GOT3 (cell line): ENCODE measurements at regions not wholly inside any gene's neighbourhood (a gene's known extent, or its start where the extent isn't known, plus 50 kb on each side); places are given as distances from the start of the nearest gene placed in this dataset.
"Not testable (repeated sequence)": the region's sequence is repeated elsewhere in the genome, so short reads cannot be mapped to it uniquely, and the experiment has no call there.

Experiments
- DNase-seq: peaks from one replicate; lab custom pipeline; 2025; ENCODE audit warnings: mixed read lengths; lab: John Stamatoyannopoulos, UW

DNA sequence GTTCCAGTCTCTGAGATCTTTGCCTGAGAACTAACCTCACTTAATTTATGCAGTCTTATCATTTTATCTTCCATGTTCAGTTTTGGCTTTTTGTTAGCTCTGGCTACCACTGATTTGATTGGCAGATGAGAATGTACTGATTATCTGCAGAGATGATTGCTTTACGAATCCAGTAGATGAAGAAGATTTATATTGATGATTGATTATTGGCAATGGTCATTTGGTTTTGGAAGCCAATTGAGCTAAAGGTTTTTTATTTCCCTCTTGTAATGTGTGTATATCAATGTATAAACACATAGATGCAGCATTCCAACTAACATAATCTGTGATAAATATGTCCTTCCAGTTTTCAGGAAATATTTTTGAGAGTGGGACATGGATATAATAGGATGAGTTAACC, 763.6 kb downstream of the CDH11 start:
- DNase-seq, result no peak

GRCh38 chr16:64356267-64356666, 765.6 kb downstream of the CDH11 start:
- no peak for DNase-seq

GRCh38 chr16:64352246-64352645, 769.6 kb downstream of the CDH11 start:
- no peak for DNase-seq

- no peak for DNase-seq
Measured at GRCh38 chr16:64351121-64351520, 770.7 kb downstream of the CDH11 start.

DNA sequence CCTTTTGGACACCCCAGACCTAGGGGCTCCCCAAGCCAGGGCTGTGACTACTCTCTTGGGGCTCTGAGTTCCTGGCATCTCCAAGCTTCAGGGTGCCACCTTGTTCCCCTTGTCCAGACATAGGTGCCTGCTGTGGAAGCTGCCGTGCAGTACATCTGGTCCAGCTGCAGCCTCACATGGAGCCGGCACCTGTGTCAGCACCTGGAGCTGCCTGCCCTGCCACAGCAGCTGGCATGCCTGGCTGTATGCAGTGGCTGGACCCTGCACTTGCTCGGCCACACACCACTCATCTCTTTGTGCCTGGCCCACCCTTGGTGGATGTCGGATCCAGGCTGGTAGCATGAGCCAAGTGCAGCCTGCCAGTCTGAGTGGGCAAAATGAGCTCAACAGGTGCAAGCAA, 775.8 kb downstream of the CDH11 start:
- DNase-seq, result no peak

DNA sequence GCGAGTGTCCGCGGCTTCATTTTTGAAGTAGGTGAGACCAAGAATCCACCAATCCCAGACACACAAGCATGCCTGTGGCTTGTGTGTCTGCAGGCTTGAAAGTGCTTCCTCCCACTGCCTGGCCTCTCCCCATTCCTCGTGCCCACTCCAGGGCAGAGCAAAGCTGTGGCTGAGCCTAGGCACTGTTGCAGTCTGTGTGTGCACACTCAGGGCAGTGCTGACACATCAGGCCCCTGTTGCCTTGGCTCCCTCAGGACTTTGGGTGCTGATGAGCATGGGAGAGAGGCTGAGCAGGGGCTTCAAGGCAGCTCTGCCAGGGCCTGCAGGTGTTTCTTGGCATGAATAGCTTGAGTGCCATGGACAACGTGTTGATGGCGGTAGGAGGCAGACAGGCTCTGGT, 776.7 kb downstream of the CDH11 start:
- DNase-seq, result no peak

- not testable (repeated sequence) for DNase-seq
Measured at GRCh38 chr16:64343820-64344443, 777.9 kb downstream of the CDH11 start.

DNA sequence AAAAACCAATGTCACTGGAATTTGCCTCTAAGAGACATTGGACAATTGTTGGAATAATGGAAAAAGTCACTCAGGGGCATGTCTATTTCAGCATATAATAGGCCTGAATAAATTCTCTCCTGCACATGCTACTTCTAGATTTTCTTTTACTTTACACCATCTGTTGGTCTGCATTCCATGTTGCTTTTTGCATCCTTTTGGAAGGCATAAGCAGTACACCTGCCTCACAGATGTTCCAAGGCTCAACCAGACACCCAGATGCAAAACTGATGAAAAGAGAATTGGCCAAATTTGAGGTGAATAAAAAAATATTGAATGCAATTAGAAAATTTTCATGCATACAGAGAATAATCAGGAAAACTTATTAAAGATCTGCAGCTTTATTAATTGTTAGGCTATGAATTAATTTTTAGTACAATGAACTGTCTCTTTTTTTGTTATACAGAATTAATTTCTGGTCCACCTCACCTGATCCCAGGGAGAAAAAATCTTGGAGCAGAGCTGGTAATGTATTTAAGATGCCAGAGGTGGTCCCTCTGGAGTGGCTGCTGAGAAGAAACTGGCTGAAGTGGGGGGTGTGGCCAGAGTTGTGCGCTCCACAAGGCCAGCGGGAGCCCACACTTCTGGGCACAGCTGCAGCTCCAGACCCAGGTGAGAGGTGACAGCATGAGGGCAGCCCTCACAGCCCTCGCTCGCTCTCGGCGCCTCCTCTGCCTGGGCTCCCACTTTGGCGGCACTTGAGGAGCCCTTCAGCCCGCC, 778.6 kb downstream of the CDH11 start:
- no peak for DNase-seq

GRCh38 chr16:64341336-64341735, 780.5 kb downstream of the CDH11 start:
- not testable (repeated sequence) for DNase-seq

DNA sequence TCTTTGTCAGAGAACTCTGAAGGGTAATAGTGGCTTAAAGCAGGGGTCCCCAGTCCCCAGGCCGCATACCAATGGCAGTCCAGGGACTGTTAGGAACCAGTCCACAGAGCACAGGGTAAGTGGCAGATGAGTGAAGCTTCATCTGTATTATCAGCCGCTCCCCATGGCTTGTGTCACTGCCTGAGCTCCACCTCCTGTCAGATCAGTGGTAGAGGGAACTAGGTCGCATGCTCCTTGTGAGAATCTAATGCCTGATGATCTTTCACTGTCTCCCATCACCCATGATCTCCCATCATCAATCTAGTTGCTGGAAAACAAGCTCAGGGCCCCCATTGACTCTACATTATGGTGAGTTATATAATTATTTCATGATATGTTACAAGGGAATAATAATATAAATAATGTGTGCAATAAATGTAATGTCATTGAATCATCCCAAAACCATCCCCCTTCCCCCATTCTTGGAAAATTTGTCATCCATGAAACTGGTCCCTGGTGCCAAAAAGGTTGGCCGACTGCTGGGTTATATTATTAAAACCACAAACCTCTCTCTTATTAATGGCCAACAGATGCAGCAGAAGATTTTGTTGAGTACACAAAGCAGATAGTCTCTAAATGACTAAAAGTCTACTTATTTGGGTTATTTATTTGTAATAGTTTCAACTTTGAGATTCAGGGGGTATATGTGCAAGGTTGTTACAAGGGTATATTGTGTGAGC, 782.7 kb downstream of the CDH11 start:
- DNase-seq, result no peak

- no peak for DNase-seq
Measured at GRCh38 chr16:64321881-64322280, 800.0 kb downstream of the CDH11 start.

DNA sequence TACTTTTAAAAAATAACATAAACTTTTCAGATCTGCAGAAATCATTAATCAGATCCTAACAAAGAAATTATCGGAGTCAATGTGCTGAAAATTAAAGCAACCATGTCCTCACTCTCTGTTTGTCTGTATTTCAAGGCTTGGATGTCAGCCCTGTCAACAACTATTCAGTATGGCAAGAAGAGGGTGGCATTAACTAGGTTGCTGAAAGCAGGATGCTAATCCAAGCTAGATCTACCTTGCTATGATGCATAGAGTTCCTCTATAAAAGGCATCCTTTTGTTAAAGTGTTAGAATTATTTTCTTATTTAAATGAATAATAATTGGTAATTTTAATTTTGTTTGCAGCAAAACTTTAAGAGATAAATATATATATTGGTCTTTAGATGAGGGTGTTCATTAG, 800.8 kb downstream of the CDH11 start:
- DNase-seq, result no peak

- DNase-seq, result no peak
Measured at GRCh38 chr16:64317601-64318000, 804.3 kb downstream of the CDH11 start.

DNA sequence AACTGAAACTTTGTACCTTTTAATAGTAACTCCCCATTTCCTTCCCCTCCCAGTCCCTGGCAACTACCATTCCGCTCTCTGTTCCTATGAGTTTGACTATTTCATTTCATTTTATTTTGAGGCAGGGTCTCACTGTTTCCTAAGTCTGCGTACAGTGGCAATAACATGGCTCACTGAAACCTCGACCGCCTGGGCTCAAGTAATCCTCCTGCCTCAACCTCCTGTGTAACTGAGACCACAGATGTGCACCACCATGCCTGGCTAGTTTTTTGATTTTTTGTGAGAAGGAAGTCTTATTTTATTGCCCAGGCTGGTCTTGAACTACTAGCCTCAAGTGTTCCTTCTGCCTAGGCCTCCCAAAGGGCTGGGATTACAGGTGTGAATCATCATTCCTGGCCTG, 808.1 kb downstream of the CDH11 start:
- no peak for DNase-seq

DNA sequence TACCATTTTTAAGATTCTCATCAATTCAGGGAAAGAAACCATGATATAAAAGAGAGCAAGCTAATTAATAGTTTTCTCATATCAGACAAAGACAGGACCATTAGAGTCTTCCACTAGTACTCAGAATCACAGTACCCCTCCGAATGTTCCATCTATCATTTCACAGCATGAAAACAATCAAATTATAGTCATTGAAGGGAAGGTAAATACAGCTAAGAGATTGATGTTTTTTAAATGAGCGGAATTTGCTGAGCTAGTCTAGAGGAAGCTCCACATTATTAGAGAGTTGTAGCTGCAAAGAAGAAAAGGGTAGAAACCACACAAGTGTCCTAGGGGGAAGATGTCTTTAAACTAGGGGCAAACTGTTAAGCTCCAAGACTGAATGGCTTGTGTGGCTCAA, 808.9 kb downstream of the CDH11 start:
- no peak for DNase-seq

GRCh38 chr16:64312292-64312691, 809.6 kb downstream of the CDH11 start:
- no peak for DNase-seq

DNA sequence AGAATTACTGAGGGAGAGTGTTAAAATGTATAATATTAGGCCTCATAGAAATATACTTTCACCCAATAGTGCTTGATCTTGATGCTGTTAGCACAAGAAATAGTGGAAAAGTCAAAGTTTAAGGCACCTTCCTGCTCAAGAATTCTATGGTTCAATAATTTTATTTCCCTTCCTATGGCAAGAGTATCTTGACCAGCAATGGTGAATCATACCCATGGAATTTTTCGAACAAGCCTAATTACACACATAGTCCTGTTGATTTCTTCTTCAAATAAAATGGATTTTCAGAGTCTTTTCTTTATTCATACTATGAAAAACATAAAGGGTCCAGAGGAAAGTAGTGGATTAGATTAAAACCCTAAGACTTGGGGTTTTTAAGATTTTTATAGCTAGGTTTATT, 810.6 kb downstream of the CDH11 start:
- no peak for DNase-seq

- no peak for DNase-seq
Measured at GRCh38 chr16:64309398-64310110, 812.3 kb downstream of the CDH11 start.

DNA sequence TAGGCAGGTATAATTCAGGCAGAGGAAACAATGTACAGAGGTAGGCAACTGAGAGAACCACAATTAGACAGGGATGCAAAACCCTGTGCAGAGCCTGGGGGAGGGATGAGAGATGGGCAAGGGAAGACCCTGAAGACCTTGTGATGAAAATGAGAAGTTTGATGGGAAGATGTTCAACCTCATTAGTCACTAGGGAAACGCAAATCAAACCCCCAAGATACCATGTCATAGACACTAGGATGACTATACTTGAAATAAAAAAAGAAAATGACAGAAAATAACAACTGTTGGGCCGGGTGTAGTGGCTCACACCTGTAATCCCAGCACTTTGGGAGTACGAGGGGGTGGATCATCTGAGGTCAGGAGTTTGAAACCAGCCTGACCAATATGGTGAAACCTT, 813.1 kb downstream of the CDH11 start:
- DNase-seq, result no peak

- DNase-seq, result no peak
Measured at GRCh38 chr16:64307431-64307830, 814.4 kb downstream of the CDH11 start.

GRCh38 chr16:64305663-64306062, 816.2 kb downstream of the CDH11 start:
- DNase-seq, result no peak

GRCh38 chr16:64304951-64305350, 816.9 kb downstream of the CDH11 start:
- no peak for DNase-seq

GRCh38 chr16:64304396-64304795, 817.5 kb downstream of the CDH11 start:
- DNase-seq, result no peak
